ENCODE measurements at regions not wholly inside any gene's neighbourhood (a gene's known extent, or its start where the extent isn't known, plus 50 kb on each side); places are given as distances from the start of the nearest gene placed in this dataset.

- H3K27ac ChIP-seq (ENCODE audit: extremely low read depth, low read depth, low read length): no peak overlapping the region
- no peaks in the 10 kb centered on the region for H3K36me3 ChIP-seq (ENCODE audit: control insufficient read depth in 2 of 2, insufficient read depth in 1 of 2, low read length in 2 of 2)
- H3K9me3 ChIP-seq (ENCODE audit: control insufficient read depth, insufficient read depth, low read depth, low read length): no peaks in the 10 kb centered on the region
- H3K4me3 ChIP-seq (ENCODE audit: low read depth, low read length): no peak overlapping the region
- ChIA-PET POLR2A (no interaction called here), CTCF (no interaction called here)
- TF ChIP-seq SCRT2 (tag by site-specific recombination; IDR thresholded peaks at IDR 0.05) (no peak), ZBTB49 (tag by site-specific recombination; IDR thresholded peaks at IDR 0.05; ENCODE audit: low read depth) (no peak), BCL11A (tag by site-specific recombination; IDR thresholded peaks at IDR 0.05; ENCODE audit: low read depth) (no peak), ZNF223 (tag by site-specific recombination; IDR thresholded peaks at IDR 0.05) (no peak), ATF2 (tag by site-specific recombination; IDR thresholded peaks at IDR 0.05; ENCODE audit: low read depth) (no peak), ZNF529 (tag by site-specific recombination; IDR thresholded peaks at IDR 0.05; ENCODE audit: insufficient replicate concordance) (no peak), ZNF148 (tag by site-specific recombination; IDR thresholded peaks at IDR 0.05; ENCODE audit: borderline replicate concordance) (no peak), ZNF791 (tag by site-specific recombination; IDR thresholded peaks at IDR 0.05) (no peak), ZNF664 (tag by site-specific recombination; IDR thresholded peaks at IDR 0.05) (no peak), GLI4 (tag by site-specific recombination; IDR thresholded peaks at IDR 0.05) (no peak)
- TF ChIP-seq, protein P1, sequence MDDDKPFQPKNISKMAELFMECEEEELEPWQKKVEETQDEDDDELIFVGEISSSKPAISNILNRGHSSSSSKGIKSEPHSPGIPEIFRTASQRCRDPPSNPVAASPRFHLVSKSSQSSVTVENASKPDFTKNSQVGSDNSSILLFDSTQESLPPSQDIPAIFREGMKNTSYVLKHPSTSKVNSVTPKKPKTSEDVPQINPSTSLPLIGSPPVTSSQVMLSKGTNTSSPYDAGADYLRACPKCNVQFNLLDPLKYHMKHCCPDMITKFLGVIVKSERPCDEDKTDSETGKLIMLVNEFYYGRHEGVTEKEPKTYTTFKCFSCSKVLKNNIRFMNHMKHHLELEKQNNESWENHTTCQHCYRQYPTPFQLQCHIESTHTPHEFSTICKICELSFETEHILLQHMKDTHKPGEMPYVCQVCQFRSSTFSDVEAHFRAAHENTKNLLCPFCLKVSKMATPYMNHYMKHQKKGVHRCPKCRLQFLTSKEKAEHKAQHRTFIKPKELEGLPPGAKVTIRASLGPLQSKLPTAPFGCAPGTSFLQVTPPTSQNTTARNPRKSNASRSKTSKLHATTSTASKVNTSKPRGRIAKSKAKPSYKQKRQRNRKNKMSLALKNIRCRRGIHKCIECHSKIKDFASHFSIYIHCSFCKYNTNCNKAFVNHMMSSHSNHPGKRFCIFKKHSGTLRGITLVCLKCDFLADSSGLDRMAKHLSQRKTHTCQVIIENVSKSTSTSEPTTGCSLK (tag by site-specific recombination; IDR thresholded peaks at IDR 0.05): no peak
- TF ChIP-seq, protein P2, sequence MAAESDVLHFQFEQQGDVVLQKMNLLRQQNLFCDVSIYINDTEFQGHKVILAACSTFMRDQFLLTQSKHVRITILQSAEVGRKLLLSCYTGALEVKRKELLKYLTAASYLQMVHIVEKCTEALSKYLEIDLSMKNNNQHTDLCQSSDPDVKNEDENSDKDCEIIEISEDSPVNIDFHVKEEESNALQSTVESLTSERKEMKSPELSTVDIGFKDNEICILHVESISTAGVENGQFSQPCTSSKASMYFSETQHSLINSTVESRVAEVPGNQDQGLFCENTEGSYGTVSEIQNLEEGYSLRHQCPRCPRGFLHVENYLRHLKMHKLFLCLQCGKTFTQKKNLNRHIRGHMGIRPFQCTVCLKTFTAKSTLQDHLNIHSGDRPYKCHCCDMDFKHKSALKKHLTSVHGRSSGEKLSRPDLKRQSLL (tag by site-specific recombination; IDR thresholded peaks at IDR 0.05): no peak
- TF ChIP-seq, protein P3, sequence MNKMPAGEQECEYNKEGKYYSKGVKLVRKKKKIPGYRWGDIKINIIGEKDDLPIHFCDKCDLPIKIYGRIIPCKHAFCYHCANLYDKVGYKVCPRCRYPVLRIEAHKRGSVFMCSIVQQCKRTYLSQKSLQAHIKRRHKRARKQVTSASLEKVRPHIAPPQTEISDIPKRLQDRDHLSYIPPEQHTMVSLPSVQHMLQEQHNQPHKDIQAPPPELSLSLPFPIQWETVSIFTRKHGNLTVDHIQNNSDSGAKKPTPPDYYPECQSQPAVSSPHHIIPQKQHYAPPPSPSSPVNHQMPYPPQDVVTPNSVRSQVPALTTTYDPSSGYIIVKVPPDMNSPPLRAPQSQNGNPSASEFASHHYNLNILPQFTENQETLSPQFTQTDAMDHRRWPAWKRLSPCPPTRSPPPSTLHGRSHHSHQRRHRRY (tag by site-specific recombination; IDR thresholded peaks at IDR 0.05): no peak
- no peaks in the 10 kb centered on the region for H3K4me1 ChIP-seq (ENCODE audit: control insufficient read depth, insufficient read depth, low read length)
These were observed 641.4 kb downstream of the IRS1 start for GRCh38 chr2:226158229-226158628.
